Activated CD8-positive, alpha-beta memory T cell treated with anti-CD3 and anti-CD28 coated beads, Interleukin-2, amount 50 U/mL, for 24 hours (primary cell): ENCODE measurements at regions not wholly inside any gene's neighbourhood (a gene's known extent, or its start where the extent isn't known, plus 50 kb on each side); places are given as distances from the start of the nearest gene placed in this dataset.

Experiments used
- DNase-seq: peaks from one replicate; pipeline ENCODE4 v3.0.0-alpha.2; 2020; ENCODE audit errors: extremely low read depth

DNA sequence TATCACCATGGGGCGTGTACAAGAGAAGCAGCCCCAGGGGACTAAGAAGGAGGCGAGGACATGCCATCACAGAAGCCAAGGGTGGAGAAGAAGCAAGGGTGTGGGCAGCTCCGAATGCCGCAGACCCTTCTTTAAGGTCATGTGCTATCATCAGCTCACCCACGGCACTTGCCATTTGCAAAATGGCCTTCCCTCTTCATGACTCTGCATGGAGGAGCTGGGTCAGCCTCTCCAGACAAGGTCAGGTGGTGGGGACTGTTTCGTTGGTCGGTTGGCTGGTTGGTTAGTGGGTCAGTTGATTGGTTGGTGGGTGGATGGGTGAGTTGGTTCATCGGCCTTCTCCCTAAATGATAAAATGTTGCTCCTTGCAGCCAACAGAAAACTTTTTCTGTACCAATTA, 622.5 kb downstream of the TBC1D22A start:
- DNase-seq: no peak

DNA sequence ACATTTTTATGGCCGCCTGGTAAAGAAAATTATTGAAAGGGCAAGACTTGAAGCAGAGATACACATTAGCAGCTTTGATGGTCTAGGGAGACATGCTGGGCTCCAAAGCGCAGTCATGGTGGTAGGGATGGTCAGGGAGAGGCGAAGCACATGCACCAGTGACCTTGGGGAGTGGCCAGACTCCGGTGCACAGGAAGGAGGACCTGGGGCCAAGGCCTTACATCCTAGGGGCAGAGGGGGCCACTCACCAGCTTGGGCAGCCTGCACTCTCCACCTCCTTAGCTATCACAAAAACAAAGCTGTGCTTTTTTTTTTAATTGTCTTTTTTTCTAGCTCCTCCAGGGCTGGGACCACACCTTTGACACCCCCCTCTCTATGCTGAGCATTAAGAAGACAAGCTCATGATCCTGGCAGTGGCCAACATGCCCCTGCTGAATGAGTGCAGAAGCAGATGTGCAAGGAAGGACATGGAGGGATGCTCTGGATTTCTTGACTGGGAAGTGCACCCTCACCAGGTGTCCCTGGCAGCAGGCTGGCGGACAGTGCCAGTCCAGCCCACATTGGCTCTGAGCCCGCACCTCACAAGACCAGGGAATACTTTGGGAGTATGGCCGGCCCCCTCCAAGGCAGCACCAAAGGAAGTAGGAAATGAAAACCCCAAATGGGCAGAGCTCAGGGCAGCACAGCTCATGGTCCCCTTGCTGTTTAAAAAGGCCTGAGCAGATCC, 619.9 kb downstream of the TBC1D22A start:
- no peak for DNase-seq

- no peak for DNase-seq
Measured at GRCh38 chr22:47381240-47381639, 618.8 kb downstream of the TBC1D22A start.

DNA sequence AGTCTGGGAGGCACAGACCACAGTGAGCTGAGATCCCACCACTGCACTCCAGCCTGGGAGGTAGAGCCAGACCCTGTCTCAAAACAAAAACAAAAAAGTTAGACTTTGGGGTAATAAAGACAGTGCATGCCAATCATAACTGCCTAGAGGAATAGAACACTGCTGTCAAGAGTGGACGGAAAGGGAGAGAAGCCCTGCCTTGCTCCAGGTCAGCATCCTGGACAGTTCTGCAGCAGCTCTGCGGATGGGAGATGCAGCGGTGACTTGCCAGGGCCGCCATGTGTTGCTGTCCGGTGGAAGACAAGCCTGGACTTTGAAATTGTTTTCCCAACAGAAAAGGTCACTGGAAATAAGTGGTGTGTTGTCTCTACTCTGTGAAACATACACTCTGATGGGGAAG, 618.2 kb downstream of the TBC1D22A start:
- DNase-seq: no peak

GRCh38 chr22:47379037-47379436, 616.6 kb downstream of the TBC1D22A start:
- no peak for DNase-seq

GRCh38 chr22:47377926-47378560, 615.6 kb downstream of the TBC1D22A start:
- no peak for DNase-seq

- DNase-seq: no peak
Measured at GRCh38 chr22:47376901-47377505, 614.6 kb downstream of the TBC1D22A start.

GRCh38 chr22:47376322-47376700, 613.9 kb downstream of the TBC1D22A start:
- DNase-seq: no peak

GRCh38 chr22:47375621-47376321, 613.3 kb downstream of the TBC1D22A start:
- DNase-seq: no peak

DNA sequence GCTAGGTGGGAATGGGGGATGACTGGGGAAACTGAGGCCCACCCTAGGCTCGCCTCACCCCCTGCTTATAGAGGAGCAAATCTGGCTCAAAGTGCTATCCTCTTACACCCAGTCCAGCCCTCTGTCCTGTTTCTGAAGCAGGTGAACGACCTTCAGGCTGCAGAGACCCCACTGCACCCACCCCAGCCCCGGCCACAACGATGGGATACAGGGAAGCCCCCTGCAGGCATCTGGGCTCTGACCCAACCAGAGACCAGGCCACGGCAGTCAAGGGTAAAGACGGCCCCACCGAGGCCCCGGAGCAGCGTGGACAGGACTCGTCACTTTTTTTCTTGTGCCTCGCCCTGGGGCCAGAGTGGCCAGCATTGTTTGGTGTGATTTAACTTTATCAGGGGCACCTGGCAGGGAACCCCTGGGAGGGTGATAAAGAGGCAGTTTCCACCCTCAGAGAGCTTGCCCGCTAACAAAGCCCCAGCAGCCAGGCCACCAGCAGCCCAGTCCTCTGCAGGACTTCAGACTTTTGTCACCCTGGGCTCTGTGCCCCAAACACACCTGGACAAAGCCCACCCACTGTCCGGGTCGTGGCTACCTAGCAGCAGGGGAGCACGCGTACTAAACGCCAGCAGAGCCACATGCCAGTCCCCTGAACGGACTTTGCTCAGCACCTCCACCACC, 612.6 kb downstream of the TBC1D22A start:
- DNase-seq: no peak

- DNase-seq: no peak
Measured at GRCh38 chr22:47374273-47374771, 611.9 kb downstream of the TBC1D22A start.

DNA sequence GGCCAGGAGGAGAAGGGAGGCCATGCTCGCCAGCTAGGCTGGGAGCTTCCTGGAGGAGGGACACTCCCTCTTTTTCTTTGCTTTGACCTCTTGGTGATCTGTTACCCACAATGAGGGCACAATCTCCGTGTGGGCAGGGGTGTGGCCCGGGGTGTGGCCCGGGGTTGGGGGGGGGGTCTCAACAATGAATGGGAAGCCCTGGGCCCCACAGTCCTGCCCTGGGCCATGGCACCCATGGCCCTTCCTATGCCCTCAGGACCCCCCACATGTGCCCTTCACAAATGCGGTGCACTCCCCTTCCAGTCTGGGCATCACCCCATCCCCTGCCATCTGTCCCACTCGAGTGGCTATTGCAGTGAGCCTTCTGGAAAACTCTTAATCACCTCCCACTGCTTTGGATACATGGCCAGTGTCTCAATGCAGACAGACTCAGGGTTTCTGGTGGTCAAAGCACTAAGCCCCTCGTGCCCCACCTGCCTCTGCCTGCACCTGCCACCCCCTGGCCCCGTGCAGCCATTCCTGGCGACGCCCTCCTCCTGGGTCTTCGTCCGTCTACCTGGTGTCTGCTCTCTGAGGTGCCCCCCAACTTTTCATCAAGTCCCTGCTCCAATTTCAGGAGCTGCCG, 611.3 kb downstream of the TBC1D22A start:
- no peak for DNase-seq

GRCh38 chr22:47372596-47373385, 610.3 kb downstream of the TBC1D22A start:
- DNase-seq: no peak

- DNase-seq: no peak
Measured at GRCh38 chr22:47372111-47372581, 609.7 kb downstream of the TBC1D22A start.

DNA sequence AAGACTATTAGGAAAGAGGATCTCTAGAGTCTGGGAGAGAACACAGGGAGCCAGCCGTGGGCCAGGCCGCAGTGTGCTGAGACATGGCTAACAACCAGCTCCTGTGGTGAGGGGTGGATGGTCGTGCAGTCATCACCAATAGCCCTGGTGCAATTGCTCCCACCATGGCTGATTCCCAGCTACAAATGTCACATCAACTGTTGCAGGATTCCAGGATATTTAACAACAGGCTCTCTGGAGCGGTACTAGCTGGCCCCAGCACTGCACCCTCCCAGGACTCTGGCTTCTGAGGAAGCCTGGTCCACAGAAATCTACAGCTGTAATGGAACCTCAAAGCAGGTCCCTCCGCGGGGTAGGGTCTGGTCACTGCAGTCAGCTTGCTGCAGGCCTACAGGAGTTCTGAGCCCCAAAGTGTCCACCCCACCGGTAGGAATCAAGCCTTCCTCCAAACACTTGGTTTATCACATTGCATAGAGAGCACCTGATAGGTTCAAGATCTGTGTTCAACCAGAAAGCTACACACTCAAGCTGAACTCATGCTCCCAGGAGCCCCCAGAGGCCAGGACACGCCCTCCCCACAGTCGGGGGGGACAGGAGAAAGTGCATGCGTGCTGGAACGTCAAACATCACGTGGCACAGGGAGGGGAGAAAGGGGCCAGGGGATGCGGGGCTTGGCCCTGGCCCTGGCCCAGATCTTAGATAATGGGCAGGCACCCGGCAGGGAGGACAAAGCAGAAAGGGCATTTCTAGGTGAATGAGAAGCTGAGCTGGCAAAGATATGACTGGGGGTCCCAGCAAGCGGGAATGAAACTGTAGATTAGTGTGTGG, 609.0 kb downstream of the TBC1D22A start:
- no peak for DNase-seq

DNA sequence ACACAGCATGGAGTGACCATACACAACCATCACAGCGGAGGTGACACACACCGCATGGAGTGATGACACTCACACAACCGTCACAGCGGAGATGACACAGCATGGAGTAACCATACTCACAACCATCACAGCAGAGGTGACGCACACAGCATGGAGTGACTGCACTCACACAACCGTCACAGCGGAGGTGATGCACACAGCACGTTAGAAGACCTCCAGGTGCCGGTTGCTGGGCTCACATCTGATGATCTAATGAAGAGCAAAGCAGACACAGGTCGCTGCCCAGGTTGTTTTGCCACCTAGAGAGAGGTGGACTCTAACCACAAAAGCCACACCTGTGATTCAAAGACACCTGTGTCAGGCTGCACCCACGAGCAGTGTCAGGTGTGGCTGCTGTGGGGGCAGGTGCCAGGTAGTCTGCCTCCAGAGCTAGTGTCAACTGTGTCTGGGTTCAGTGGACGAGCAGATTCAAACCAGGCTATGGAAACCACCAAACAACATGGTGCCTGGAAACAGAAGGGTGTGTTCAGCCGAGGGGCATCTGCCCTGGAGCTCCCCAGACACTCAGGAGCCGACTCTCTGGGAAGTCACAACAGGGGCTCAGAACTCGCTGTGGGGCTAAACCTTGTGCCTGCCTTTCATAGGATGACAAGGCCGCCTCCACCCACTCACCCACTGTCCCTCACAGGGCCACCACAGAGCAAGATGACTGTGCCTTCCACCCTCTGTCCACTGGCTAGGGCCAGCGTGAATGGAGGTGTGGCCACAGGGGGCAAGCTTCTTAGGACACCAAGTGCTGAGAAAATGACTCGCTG, 608.2 kb downstream of the TBC1D22A start:
- no peak for DNase-seq

DNA sequence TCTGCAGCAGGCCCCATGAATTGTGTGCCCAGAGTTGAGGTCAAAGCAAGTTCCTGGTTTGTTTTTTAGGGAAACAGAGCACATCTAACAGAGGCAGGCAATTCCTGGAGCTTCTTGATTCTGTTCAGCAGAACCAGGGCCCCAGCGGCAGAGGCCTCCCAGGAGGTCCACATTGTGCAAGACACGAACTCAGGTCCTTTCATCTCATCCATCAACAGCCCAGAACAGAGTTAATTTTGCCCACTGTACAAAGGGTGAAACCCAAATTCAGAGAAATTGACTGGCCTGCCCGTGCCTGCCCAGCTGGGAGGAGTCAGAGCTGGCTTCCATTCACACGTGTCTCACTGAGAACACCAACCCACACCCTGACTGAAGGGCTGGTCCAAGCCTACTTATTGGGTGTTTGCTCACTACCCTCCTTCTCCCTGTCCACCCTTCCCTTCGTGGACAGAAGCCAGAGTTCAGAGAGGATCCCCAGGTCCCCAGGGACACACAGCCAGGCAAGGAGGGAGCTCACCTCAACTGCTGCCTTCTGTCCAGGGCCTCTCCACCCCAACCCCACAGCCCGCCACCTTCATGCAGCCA, 607.1 kb downstream of the TBC1D22A start:
- DNase-seq: no peak

DNA sequence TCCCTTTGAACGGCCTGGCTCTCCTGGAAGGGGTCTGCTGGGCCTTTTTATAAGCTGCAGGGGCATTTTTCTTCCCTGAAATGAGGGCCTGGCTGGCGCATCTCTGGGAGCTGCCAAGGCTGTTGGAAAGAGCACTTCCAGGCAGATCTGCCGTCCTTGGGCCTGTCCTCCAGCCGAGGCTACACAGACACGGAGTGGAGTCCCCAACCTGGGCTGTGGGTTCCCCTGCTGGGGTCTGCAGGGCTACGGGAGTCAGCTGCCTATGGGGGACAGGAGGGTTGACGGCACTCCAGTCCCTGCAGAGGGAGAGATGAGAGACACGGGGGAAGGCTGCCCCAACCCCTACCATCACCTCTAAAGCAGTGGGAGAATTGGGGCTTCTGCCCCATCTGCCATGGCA, 606.6 kb downstream of the TBC1D22A start:
- no peak for DNase-seq
